H9 (cell line): ENCODE measurements at regions not wholly inside any gene's neighbourhood (a gene's known extent, or its start where the extent isn't known, plus 50 kb on each side); places are given as distances from the start of the nearest gene placed in this dataset.

ENCODE experiments used
- DNase-seq: peaks from one replicate; pipeline ENCODE4 v3.0.0-alpha.2; 2017
- H2AFZ ChIP-seq: one replicate; pipeline ENCODE4 v1.6.1; 2013; ENCODE audit warnings: mild to moderate bottlenecking, low read length, control low read depth, moderate library complexity
- H2AK5ac ChIP-seq: 2 replicates; pipeline ENCODE4 v1.6.1; 2013; ENCODE audit warnings: low read length, control low read depth, mixed read lengths; ENCODE audit not compliant: insufficient read length
- H2BK120ac ChIP-seq: one replicate; pipeline ENCODE4 v1.6.1; 2013; ENCODE audit warnings: low read depth, mild to moderate bottlenecking, low read length, control low read depth, inconsistent platforms; ENCODE audit not compliant: poor library complexity, severe bottlenecking
- H2BK12ac ChIP-seq: 2 replicates; pipeline ENCODE4 v1.6.1; 2013; ENCODE audit warnings: low read length, control low read depth, mixed read lengths, low read depth; ENCODE audit not compliant: insufficient read length
- H2BK15ac ChIP-seq: 2 replicates; pipeline ENCODE4 v1.6.1; 2013; ENCODE audit warnings: low read depth, low read length, control low read depth
- H2BK20ac ChIP-seq: one replicate; pipeline ENCODE4 v1.6.1; 2013; ENCODE audit warnings: low read depth, mild to moderate bottlenecking, low read length, control low read depth, inconsistent platforms; ENCODE audit not compliant: poor library complexity, severe bottlenecking
- H2BK5ac ChIP-seq: 2 replicates; pipeline ENCODE4 v1.6.1; 2013; ENCODE audit warnings: low read length, control low read depth, mixed read lengths; ENCODE audit not compliant: insufficient read length
- H3K14ac ChIP-seq: 2 replicates; pipeline ENCODE4 v1.6.1; 2013; ENCODE audit warnings: low read length, control low read depth; ENCODE audit not compliant: insufficient read depth
- H3K18ac ChIP-seq: 2 replicates; pipeline ENCODE4 v1.6.1; 2013; ENCODE audit warnings: low read depth, mild to moderate bottlenecking, mixed read lengths, low read length, control low read depth; ENCODE audit not compliant: insufficient read length
- H3K23ac ChIP-seq: 2 replicates; pipeline ENCODE4 v1.6.1; 2013; ENCODE audit warnings: low read length, control low read depth, mixed read lengths, low read depth; ENCODE audit not compliant: insufficient read length
- H3K23me2 ChIP-seq: 2 replicates; pipeline ENCODE4 v1.6.1; 2013; ENCODE audit warnings: low read depth, mild to moderate bottlenecking, mixed read lengths, low read length, control low read depth; ENCODE audit not compliant: insufficient read length, poor library complexity, severe bottlenecking
- H3K27ac ChIP-seq: 2 replicates; pipeline ENCODE4 v1.5.1; 2013; ENCODE audit warnings: low read length, control low read depth, mixed read lengths, low read depth; ENCODE audit not compliant: insufficient read length
- H3K27me3 ChIP-seq: 2 replicates; pipeline ENCODE4 v1.6.1; 2013; ENCODE audit warnings: low read length, control low read depth, inconsistent platforms; ENCODE audit not compliant: insufficient read depth
- H3K4ac ChIP-seq: 2 replicates; pipeline ENCODE4 v1.6.1; 2013; ENCODE audit warnings: low read depth, mild to moderate bottlenecking, control low read depth, inconsistent platforms, low read length, moderate library complexity
- H3K4me1 ChIP-seq: 2 replicates; pipeline ENCODE4 v1.6.1; 2013; ENCODE audit warnings: low read length, control low read depth, inconsistent platforms; ENCODE audit not compliant: insufficient read depth
- H3K4me2 ChIP-seq: 2 replicates; pipeline ENCODE4 v1.6.1; 2013; ENCODE audit warnings: low read length, control low read depth, mixed read lengths; ENCODE audit not compliant: insufficient read length, insufficient read depth
- H3K56ac ChIP-seq: 2 replicates; pipeline ENCODE4 v1.6.1; 2013; ENCODE audit warnings: low read depth, mild to moderate bottlenecking, mixed read lengths, low read length, control low read depth; ENCODE audit not compliant: insufficient read length
- H3K79me1 ChIP-seq: 2 replicates; pipeline ENCODE4 v1.6.1; 2013; ENCODE audit warnings: low read depth, mild to moderate bottlenecking, moderate library complexity, low read length, control low read depth, inconsistent platforms; ENCODE audit not compliant: insufficient read depth, poor library complexity, severe bottlenecking
- H3K79me2 ChIP-seq: 2 replicates; pipeline ENCODE4 v1.6.1; 2013; ENCODE audit warnings: low read length, control low read depth, inconsistent platforms; ENCODE audit not compliant: insufficient read depth
- H3K9ac ChIP-seq: 2 replicates; pipeline ENCODE4 v1.6.1; 2013; ENCODE audit warnings: low read length, control low read depth, mixed read lengths; ENCODE audit not compliant: insufficient read length; ENCODE audit errors: extremely low read depth
- H3K9me3 ChIP-seq: one replicate; pipeline ENCODE4 v1.6.1; 2013; ENCODE audit warnings: low read depth, low read length, inconsistent platforms; ENCODE audit not compliant: control insufficient read depth
- H3T11ph ChIP-seq: one replicate; pipeline ENCODE4 v1.6.1; 2013; ENCODE audit warnings: mild to moderate bottlenecking, low read length, control low read depth, inconsistent platforms
- H4K20me1 ChIP-seq: one replicate; pipeline ENCODE4 v1.6.1; 2013; ENCODE audit not compliant: control insufficient read depth, insufficient read length, insufficient read depth
- H4K5ac ChIP-seq: 2 replicates; pipeline ENCODE4 v1.6.1; 2013; ENCODE audit warnings: low read depth, mild to moderate bottlenecking, mixed read lengths, low read length, control low read depth; ENCODE audit not compliant: insufficient read length
- H4K8ac ChIP-seq: replicated peaks from 2 replicates; pipeline ENCODE4 v1.6.1; 2013; ENCODE audit warnings: low read length, control low read depth, mixed read lengths, low read depth; ENCODE audit not compliant: insufficient read length
- H4K91ac ChIP-seq: 2 replicates; pipeline ENCODE4 v1.6.1; 2013; ENCODE audit warnings: low read depth, mild to moderate bottlenecking, moderate library complexity, mixed read lengths, low read length, control low read depth; ENCODE audit not compliant: insufficient read length
- H3K27ac Mint-ChIP-seq, 3 experiments: 2 replicates in 2 of 3; 3 replicates in 1 of 3; pipeline ENCODE4 v1.8.0; 2020 to 2021; ENCODE audit warnings: mixed read lengths in 3 of 3, mild to moderate bottlenecking in 1 of 3, moderate library complexity in 1 of 3
- H3K27me3 Mint-ChIP-seq: 2 replicates; pipeline ENCODE4 v1.8.0; 2021; ENCODE audit warnings: low read depth, mild to moderate bottlenecking, moderate library complexity, mixed read lengths
- H3K36me3 Mint-ChIP-seq, 3 experiments: 2 replicates in 2 of 3; 3 replicates in 1 of 3; pipeline ENCODE4 v1.8.0; 2020 to 2021; ENCODE audit warnings: low read depth in 3 of 3, mixed read lengths in 3 of 3; ENCODE audit not compliant: insufficient read depth in 1 of 3
- H3K4me1 Mint-ChIP-seq, 2 experiments: 2 replicates each; pipeline ENCODE4 v1.8.0; 2020; ENCODE audit warnings: mixed read lengths in 2 of 2
- H3K4me3 Mint-ChIP-seq, 2 experiments: 2 replicates in 1 of 2; 3 replicates in 1 of 2; pipeline ENCODE4 v1.8.0; 2020 to 2021; ENCODE audit warnings: mild to moderate bottlenecking in 2 of 2, mixed read lengths in 2 of 2, moderate library complexity in 1 of 2
- H3K9me3 Mint-ChIP-seq, 2 experiments: 2 replicates in 1 of 2; 3 replicates in 1 of 2; pipeline ENCODE4 v1.8.0; 2020; ENCODE audit warnings: mild to moderate bottlenecking in 2 of 2, mixed read lengths in 2 of 2, moderate library complexity in 1 of 2
- WGBS: extraction: QIAGEN DNeasy Blood & Tissue Kit; methylation state at CpG from one replicate; pipeline ENCODE4 v1.1.7; 2013; ENCODE audit warnings: missing lambda C conversion rate, low lambda C conversion rate, mixed read lengths; ENCODE audit not compliant: insufficient read length; ENCODE audit errors: extremely low coverage; 5-methylcytosine and 5-hydroxymethylcytosine counted together
- TF ChIP-seq, protein P1 (sequence below): fragments of 200-600 bp; sonication (generic); conservative IDR thresholded peaks from 3 replicates; pipeline ENCODE4 v1.8.0; 2021; ENCODE audit warnings: antibody characterized with exemption, mild to moderate bottlenecking

DNA sequence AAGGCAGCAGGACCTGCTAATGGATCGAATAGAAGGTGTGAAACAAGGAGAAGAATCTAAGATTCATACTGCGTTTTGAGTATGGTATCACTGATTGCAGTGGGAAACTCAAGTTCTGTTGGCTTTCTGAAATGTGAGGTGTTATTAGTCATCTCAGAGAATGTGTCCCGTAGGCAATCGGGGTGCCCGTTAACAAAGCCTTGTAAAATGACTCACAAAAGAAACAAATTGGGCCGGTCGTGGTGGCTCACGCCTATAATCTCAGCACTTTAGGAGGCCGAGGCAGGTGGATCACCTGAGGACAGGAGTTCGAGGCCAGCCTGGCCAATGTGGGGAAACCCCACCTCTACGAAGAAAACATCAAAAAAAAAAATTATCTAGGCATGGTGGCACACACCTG, 118.2 kb upstream of the C7orf33 start:
- no peak overlapping the region for H2BK20ac ChIP-seq
- H3K79me2 ChIP-seq, result no peaks in the 10 kb centered on the region
- no peak overlapping the region for H2BK5ac ChIP-seq
- no peak overlapping the region for H3K56ac ChIP-seq
- H3K4me1 Mint-ChIP-seq, result peaks cover 15 to 19% of the 10 kb centered on the region in 2 experiments
- no peak overlapping the region for H3K4ac ChIP-seq
- no peaks in the 10 kb centered on the region for H3K9me3 ChIP-seq
- H4K5ac ChIP-seq, result no peak overlapping the region
- H2BK15ac ChIP-seq, result no peak overlapping the region
- no peak overlapping the region for H2BK12ac ChIP-seq
- H3K27ac ChIP-seq, result no peak overlapping the region
- no peak overlapping the region for H2AFZ ChIP-seq
- no peaks in the 10 kb centered on the region for H3K79me1 ChIP-seq
- H3K4me2 ChIP-seq, result no peak overlapping the region
- no peak overlapping the region for H3K23ac ChIP-seq
- no peak overlapping the region for H3K18ac ChIP-seq
- no peak overlapping the region for H3T11ph ChIP-seq
- no peak overlapping the region for H4K91ac ChIP-seq
- no peak for DNase-seq
- peak overlapping the region in 1 of 3 experiments; percentile 41; a peak in 1 of 7 replicates for H3K27ac Mint-ChIP-seq
- H2BK120ac ChIP-seq, result no peak overlapping the region
- H3K23me2 ChIP-seq, result no peaks in the 10 kb centered on the region
- H2AK5ac ChIP-seq, result no peak overlapping the region
- no peaks in the 10 kb centered on the region; a peak in 1 of 5 replicates for H3K9me3 Mint-ChIP-seq
- no peak overlapping the region for H3K9ac ChIP-seq
- TF ChIP-seq, protein P1, sequence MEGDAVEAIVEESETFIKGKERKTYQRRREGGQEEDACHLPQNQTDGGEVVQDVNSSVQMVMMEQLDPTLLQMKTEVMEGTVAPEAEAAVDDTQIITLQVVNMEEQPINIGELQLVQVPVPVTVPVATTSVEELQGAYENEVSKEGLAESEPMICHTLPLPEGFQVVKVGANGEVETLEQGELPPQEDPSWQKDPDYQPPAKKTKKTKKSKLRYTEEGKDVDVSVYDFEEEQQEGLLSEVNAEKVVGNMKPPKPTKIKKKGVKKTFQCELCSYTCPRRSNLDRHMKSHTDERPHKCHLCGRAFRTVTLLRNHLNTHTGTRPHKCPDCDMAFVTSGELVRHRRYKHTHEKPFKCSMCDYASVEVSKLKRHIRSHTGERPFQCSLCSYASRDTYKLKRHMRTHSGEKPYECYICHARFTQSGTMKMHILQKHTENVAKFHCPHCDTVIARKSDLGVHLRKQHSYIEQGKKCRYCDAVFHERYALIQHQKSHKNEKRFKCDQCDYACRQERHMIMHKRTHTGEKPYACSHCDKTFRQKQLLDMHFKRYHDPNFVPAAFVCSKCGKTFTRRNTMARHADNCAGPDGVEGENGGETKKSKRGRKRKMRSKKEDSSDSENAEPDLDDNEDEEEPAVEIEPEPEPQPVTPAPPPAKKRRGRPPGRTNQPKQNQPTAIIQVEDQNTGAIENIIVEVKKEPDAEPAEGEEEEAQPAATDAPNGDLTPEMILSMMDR, result no peak
- no CpG with 5 or more reads among the region's 11 CpGs for WGBS
- H4K20me1 ChIP-seq, result no peaks in the 10 kb centered on the region
- no peak overlapping the region for H3K4me3 Mint-ChIP-seq
- no peak overlapping the region for H4K8ac ChIP-seq
- H3K36me3 Mint-ChIP-seq, result peaks cover 0 to 7% (median 0%) of the 10 kb centered on the region in 3 experiments; a peak in 2 of 7 replicates
- H3K27me3 Mint-ChIP-seq, result no peaks in the 10 kb centered on the region; the same call in 1 of the 2 replicates
- no peaks in the 10 kb centered on the region for H3K27me3 ChIP-seq
- no peak overlapping the region for H3K14ac ChIP-seq
- H3K4me1 ChIP-seq, result no peaks in the 10 kb centered on the region
